Ovary (tissue), 3 donors: ENCODE measurements at regions not wholly inside any gene's neighbourhood (a gene's known extent, or its start where the extent isn't known, plus 50 kb on each side); places are given as distances from the start of the nearest gene placed in this dataset.

Source experiments
- EP300 ChIP-seq: sonication (generic); formaldehyde crosslinking; IDR thresholded peaks from one replicate; pipeline ENCODE4 v1.6.1; 2017; ENCODE audit warnings: antibody characterized with exemption
- POLR2A ChIP-seq: fragments of 450-650 bp; IDR thresholded peaks from one replicate; pipeline ENCODE4 v1.6.1; 2017; ENCODE audit warnings: antibody characterized with exemption, mild to moderate bottlenecking, moderate library complexity
- TF ChIP-seq, protein P1 (sequence below), 3 donors: fragments of 450-650 bp in 2 of 3; fragments of 200-600 bp in 1 of 3; IDR thresholded peaks; one replicate each; pipeline versions ENCODE4 v1.5.1 to v1.8.0; 2016 to 2022; ENCODE audit warnings: antibody characterized with exemption in 3 of 3, mild to moderate bottlenecking in 1 of 3
- donor health status: DM: no; HTN: no; CAD: no.

DNA sequence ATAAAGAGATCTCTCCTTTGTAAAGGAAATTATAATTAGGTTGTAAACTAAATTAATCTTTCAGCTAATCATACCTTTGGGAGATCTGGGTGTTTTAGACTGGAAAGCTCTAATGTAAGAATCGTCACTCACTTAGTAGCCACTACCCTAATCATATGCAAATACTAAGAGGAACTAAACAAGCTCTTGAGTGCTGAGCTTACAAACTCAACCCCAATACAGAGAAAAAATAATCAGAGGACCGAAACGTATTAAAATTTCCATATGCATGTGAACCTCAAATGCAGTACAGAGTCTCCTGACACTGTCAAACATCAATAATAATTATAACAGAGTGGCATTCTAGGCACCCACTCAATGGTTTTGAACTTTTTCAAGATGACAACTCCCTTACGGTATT lies 235.3 kb upstream of the FOXN3 start:
- TF ChIP-seq, protein P1, sequence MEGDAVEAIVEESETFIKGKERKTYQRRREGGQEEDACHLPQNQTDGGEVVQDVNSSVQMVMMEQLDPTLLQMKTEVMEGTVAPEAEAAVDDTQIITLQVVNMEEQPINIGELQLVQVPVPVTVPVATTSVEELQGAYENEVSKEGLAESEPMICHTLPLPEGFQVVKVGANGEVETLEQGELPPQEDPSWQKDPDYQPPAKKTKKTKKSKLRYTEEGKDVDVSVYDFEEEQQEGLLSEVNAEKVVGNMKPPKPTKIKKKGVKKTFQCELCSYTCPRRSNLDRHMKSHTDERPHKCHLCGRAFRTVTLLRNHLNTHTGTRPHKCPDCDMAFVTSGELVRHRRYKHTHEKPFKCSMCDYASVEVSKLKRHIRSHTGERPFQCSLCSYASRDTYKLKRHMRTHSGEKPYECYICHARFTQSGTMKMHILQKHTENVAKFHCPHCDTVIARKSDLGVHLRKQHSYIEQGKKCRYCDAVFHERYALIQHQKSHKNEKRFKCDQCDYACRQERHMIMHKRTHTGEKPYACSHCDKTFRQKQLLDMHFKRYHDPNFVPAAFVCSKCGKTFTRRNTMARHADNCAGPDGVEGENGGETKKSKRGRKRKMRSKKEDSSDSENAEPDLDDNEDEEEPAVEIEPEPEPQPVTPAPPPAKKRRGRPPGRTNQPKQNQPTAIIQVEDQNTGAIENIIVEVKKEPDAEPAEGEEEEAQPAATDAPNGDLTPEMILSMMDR (IDR thresholded peaks at IDR 0.05), result no peak
- no peak for TF ChIP-seq POLR2A
- TF ChIP-seq EP300, result no peak
